KMS-11 (cell line): ENCODE measurements at regions not wholly inside any gene's neighbourhood (a gene's known extent, or its start where the extent isn't known, plus 50 kb on each side); places are given as distances from the start of the nearest gene placed in this dataset.

Experiments
- H2AFZ ChIP-seq: fragments of 200-600 bp; sonication (generic); 2 replicates; pipeline ENCODE4 v1.6.1; 2016; ENCODE audit warnings: antibody characterized with exemption, mixed run types, low read depth
- H3K27ac ChIP-seq: fragments of 200-600 bp; sonication (generic); 2 replicates; pipeline ENCODE4 v1.6.1; 2016; ENCODE audit warnings: mild to moderate bottlenecking, mixed run types
- H3K27me3 ChIP-seq: fragments of 200-600 bp; sonication (generic); 2 replicates; pipeline ENCODE4 v1.6.1; 2017; ENCODE audit warnings: mild to moderate bottlenecking, low read depth, mixed run types, moderate library complexity; ENCODE audit not compliant: insufficient read depth
- H3K36me3 ChIP-seq: fragments of 200-600 bp; sonication (generic); 2 replicates; pipeline ENCODE4 v1.6.1; 2017; ENCODE audit warnings: mild to moderate bottlenecking, mixed run types; ENCODE audit not compliant: insufficient read depth
- H3K4me1 ChIP-seq: fragments of 200-600 bp; sonication (generic); 2 replicates; pipeline ENCODE4 v1.6.1; 2016; ENCODE audit warnings: mild to moderate bottlenecking, low read depth, mixed run types; ENCODE audit not compliant: poor library complexity, severe bottlenecking
- H3K4me2 ChIP-seq: fragments of 200-600 bp; sonication (generic); 2 replicates; pipeline ENCODE4 v1.7.0; 2016; ENCODE audit warnings: mild to moderate bottlenecking, mixed run types
- H3K4me3 ChIP-seq: fragments of 200-600 bp; sonication (generic); IDR thresholded peaks from 2 replicates; pipeline ENCODE4 v1.6.1; 2017; ENCODE audit warnings: low read depth, low read length, mixed read lengths; ENCODE audit not compliant: insufficient read depth
- H3K79me2 ChIP-seq: fragments of 200-600 bp; sonication (generic); 2 replicates; pipeline ENCODE4 v1.6.1; 2016; ENCODE audit warnings: low read depth, mixed run types; ENCODE audit not compliant: insufficient read depth
- H3K9ac ChIP-seq: fragments of 200-600 bp; sonication (generic); 2 replicates; pipeline ENCODE4 v1.6.1; 2016; ENCODE audit warnings: mild to moderate bottlenecking, mixed run types
- H4K20me1 ChIP-seq: fragments of 200-600 bp; sonication (generic); 2 replicates; pipeline ENCODE4 v1.6.1; 2016; ENCODE audit warnings: mild to moderate bottlenecking, mixed run types; ENCODE audit not compliant: insufficient read depth
- TF ChIP-seq, protein P1 (sequence below): fragments of 200-600 bp; sonication (generic); conservative IDR thresholded peaks from 2 replicates; pipeline ENCODE4 v1.6.1; 2017; ENCODE audit warnings: low read depth, mild to moderate bottlenecking, antibody characterized with exemption, low read length, moderate library complexity, mixed read lengths

GRCh38 chr5:126357585-126358342 is 65.4 kb upstream of the GRAMD2B start:
- Histone ChIP-seq H4K20me1 (no peaks in the 10 kb centered on the region), H3K27ac (peak overlapping the region; percentile 10; the same call in 1 of the 2 replicates), H3K36me3 (no peaks in the 10 kb centered on the region), H3K9ac (peak overlapping the region; percentile 6; the same call in 1 of the 2 replicates), H3K4me3 (no peak overlapping the region), H3K79me2 (no peaks in the 10 kb centered on the region), H3K4me2 (peak overlapping the region; percentile 65; the same call in 1 of the 2 replicates), H3K27me3 (no peaks in the 10 kb centered on the region), H3K4me1 (peaks cover 59% of the 10 kb centered on the region), H2AFZ (no peak overlapping the region)
- TF ChIP-seq, protein P1, sequence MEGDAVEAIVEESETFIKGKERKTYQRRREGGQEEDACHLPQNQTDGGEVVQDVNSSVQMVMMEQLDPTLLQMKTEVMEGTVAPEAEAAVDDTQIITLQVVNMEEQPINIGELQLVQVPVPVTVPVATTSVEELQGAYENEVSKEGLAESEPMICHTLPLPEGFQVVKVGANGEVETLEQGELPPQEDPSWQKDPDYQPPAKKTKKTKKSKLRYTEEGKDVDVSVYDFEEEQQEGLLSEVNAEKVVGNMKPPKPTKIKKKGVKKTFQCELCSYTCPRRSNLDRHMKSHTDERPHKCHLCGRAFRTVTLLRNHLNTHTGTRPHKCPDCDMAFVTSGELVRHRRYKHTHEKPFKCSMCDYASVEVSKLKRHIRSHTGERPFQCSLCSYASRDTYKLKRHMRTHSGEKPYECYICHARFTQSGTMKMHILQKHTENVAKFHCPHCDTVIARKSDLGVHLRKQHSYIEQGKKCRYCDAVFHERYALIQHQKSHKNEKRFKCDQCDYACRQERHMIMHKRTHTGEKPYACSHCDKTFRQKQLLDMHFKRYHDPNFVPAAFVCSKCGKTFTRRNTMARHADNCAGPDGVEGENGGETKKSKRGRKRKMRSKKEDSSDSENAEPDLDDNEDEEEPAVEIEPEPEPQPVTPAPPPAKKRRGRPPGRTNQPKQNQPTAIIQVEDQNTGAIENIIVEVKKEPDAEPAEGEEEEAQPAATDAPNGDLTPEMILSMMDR: no peak

DNA sequence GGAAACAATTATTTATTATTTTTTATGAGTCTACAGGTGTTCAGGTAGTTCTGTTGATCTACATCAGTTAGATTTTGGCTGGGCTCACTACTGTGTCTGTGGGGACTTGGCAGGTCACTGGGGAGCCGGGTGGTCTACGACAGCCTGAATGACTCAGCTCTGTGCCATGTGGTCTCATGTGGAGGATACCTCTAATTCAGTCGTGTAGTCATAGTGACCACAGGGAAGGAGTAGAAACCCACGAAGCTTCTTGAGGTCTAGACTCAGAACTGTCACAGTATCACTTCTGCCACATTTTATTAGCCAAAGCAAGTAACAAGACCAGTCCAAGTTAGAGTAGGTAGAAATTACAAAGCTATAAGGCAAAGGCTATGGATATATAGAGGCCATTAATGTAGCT is 64.7 kb upstream of the GRAMD2B start:
- Histone ChIP-seq H3K4me3 (no peak overlapping the region), H3K27me3 (no peaks in the 10 kb centered on the region), H3K79me2 (no peaks in the 10 kb centered on the region), H3K9ac (peak overlapping the region; percentile 6; the same call in 1 of the 2 replicates), H3K4me1 (peaks cover 60% of the 10 kb centered on the region), H3K4me2 (peak overlapping the region; percentile 65), H3K36me3 (no peaks in the 10 kb centered on the region), H2AFZ (no peak overlapping the region), H4K20me1 (no peaks in the 10 kb centered on the region), H3K27ac (peak overlapping the region; percentile 10; the same call in 1 of the 2 replicates)
- TF ChIP-seq, protein P1: no peak

GRCh38 chr5:126359884-126360283 is 63.3 kb upstream of the GRAMD2B start:
- Histone ChIP-seq H3K27me3 (no peaks in the 10 kb centered on the region), H3K79me2 (no peaks in the 10 kb centered on the region), H3K4me1 (peaks cover 58% of the 10 kb centered on the region), H3K4me2 (peak overlapping the region; percentile 65), H2AFZ (peak overlapping the region; percentile 5; the same call in 1 of the 2 replicates), H3K27ac (peak overlapping the region; percentile 29; the same call in 1 of the 2 replicates), H4K20me1 (no peaks in the 10 kb centered on the region), H3K36me3 (no peaks in the 10 kb centered on the region), H3K4me3 (no peak overlapping the region), H3K9ac (no peak overlapping the region)
- TF ChIP-seq, protein P1: no peak

DNA sequence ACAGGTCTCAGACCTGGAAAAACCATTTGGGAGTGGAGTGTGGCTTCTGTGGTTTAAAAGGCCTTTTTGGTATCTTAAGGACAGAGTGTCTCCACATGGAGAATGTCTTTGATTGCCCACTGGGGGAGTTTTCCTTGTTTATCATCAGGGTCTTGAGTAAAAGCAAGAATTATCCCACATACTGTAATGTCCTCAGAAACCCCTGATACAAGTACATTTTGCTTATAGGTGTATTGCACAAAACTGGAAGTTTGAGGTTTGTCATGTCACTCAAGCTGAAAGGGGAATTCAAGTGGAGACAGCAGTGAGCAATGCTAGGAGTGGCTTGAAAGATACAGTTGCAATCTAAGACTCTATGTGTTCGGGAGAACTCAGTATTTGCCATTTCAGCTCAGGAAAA is 62.7 kb upstream of the GRAMD2B start:
- H3K36me3 ChIP-seq: no peaks in the 10 kb centered on the region
- H3K9ac ChIP-seq: no peak overlapping the region
- peak overlapping the region; percentile 65 for H3K4me2 ChIP-seq
- no peaks in the 10 kb centered on the region for H3K27me3 ChIP-seq
- H3K27ac ChIP-seq: peak overlapping the region; percentile 29; the same call in 1 of the 2 replicates
- H3K4me1 ChIP-seq: peaks cover 58% of the 10 kb centered on the region
- no peaks in the 10 kb centered on the region for H4K20me1 ChIP-seq
- TF ChIP-seq, protein P1: no peak
- peak overlapping the region; percentile 5; the same call in 1 of the 2 replicates for H2AFZ ChIP-seq
- H3K4me3 ChIP-seq: no peak overlapping the region
- H3K79me2 ChIP-seq: no peaks in the 10 kb centered on the region
